CD4-positive, alpha-beta T cell treated with Interleukin-4 for 4 hours (primary cell): ENCODE measurements at regions not wholly inside any gene's neighbourhood (a gene's known extent, or its start where the extent isn't known, plus 50 kb on each side); places are given as distances from the start of the nearest gene placed in this dataset.

Source experiments
- DNase-seq: peaks from one replicate; pipeline ENCODE4 v3.0.0-alpha.2; 2020

GRCh38 chr3:66592927-66593625 lies 92.3 kb upstream of the LRIG1 start:
- DNase-seq, result no peak

GRCh38 chr3:66593978-66594377 lies 93.2 kb upstream of the LRIG1 start:
- no peak for DNase-seq

- DNase-seq, result no peak
Observed at GRCh38 chr3:66597308-66597863, 96.6 kb upstream of the LRIG1 start.

- DNase-seq, result no peak
Observed at GRCh38 chr3:66598168-66598567, 97.3 kb upstream of the LRIG1 start.

- DNase-seq, result no peak
Observed at GRCh38 chr3:66602237-66602636, 101.4 kb upstream of the LRIG1 start.

GRCh38 chr3:66602691-66603090 lies 101.9 kb upstream of the LRIG1 start:
- DNase-seq, result no peak

- no peak for DNase-seq
Observed at GRCh38 chr3:66603151-66603611, 102.4 kb upstream of the LRIG1 start.

- DNase-seq, result no peak
Observed at GRCh38 chr3:66604481-66604880, 103.7 kb upstream of the LRIG1 start.

- no peak for DNase-seq
Observed at GRCh38 chr3:66606126-66606525, 105.3 kb upstream of the LRIG1 start.

- no peak for DNase-seq
Observed at GRCh38 chr3:66606868-66607267, 106.0 kb upstream of the LRIG1 start.

- no peak for DNase-seq
Observed at GRCh38 chr3:66609660-66610561, 109.1 kb upstream of the LRIG1 start.

- DNase-seq, result no peak
Observed at GRCh38 chr3:66610562-66610909, 109.7 kb upstream of the LRIG1 start.

- DNase-seq, result no peak
Observed at GRCh38 chr3:66615643-66616301, 115.0 kb upstream of the LRIG1 start.

GRCh38 chr3:66617351-66617750 lies 116.5 kb upstream of the LRIG1 start:
- DNase-seq, result no peak

- DNase-seq, result no peak
Observed at GRCh38 chr3:66618066-66618465, 117.2 kb upstream of the LRIG1 start.

- DNase-seq, result no peak
Observed at GRCh38 chr3:66620296-66620695, 119.5 kb upstream of the LRIG1 start.

- no peak for DNase-seq
Observed at GRCh38 chr3:66622756-66623457, 122.1 kb upstream of the LRIG1 start.

GRCh38 chr3:66625505-66626216 lies 124.8 kb upstream of the LRIG1 start:
- no peak for DNase-seq

GRCh38 chr3:66629150-66629981 lies 128.5 kb upstream of the LRIG1 start:
- no peak for DNase-seq

- DNase-seq, result no peak
Observed at GRCh38 chr3:66629982-66630368, 129.2 kb upstream of the LRIG1 start.
